ENCODE measurements at regions not wholly inside any gene's neighbourhood (a gene's known extent, or its start where the extent isn't known, plus 50 kb on each side); places are given as distances from the start of the nearest gene placed in this dataset.

DNA sequence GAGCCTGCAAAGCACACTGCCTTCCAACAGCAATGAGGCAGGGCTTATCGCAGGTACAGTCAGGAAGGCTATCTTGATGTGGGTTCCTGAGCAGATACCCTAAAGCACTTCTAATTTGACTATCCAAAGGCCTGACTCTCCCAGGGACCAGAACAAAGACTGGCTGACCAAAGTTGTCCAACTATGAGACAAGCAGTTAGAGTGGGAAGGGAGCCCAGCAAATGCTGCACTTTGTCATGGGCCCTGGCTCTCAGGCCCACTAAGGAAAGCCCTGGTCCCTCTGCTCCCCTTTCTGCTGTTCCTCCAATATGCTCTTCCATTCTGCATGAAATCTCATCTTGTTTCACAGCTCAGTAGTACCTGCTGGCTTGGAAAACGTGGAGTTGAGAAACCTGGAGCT is 391.0 kb downstream of the RAB28 start:
- POLR2A ChIA-PET = no interaction called here
- Histone ChIP-seq H3K9me3 (ENCODE audit: control insufficient read depth, insufficient read depth, low read depth, low read length) (no peaks in the 10 kb centered on the region), H3K27ac (ENCODE audit: extremely low read depth, low read depth, low read length) (no peak overlapping the region), H3K4me3 (ENCODE audit: low read depth, low read length) (no peak overlapping the region), H3K4me1 (ENCODE audit: control insufficient read depth, insufficient read depth, low read length) (no peaks in the 10 kb centered on the region), H3K36me3 (ENCODE audit: control insufficient read depth in 2 of 2, insufficient read depth in 1 of 2, low read length in 2 of 2) (no peaks in the 10 kb centered on the region)
- TF ChIP-seq MYNN (tag by site-specific recombination; IDR thresholded peaks at IDR 0.05; ENCODE audit: borderline replicate concordance) = no peak
- CTCF ChIA-PET = no interaction called here

DNA sequence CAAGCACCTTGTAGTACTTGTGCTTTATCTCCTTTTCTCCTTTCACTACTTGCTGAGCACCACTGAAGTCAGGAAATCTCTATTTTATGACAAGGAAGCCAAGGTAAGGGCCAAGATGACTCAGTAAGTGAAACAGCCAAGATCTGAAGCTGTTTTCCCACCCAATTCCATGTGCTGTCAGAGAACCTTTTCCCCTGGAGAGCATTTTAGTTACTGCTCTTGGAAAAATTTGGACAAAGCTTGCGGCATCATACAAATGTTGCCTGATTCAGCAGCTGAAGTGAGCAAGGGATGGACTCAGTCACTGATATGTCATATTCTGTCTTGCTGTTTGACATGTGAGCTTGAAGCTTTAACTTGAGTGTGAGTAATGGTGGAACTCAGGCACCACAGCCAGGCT is 391.4 kb downstream of the RAB28 start:
- Histone ChIP-seq H3K27ac (ENCODE audit: extremely low read depth, low read depth, low read length) (no peak overlapping the region), H3K36me3 (ENCODE audit: control insufficient read depth in 2 of 2, insufficient read depth in 1 of 2, low read length in 2 of 2) (no peaks in the 10 kb centered on the region), H3K9me3 (ENCODE audit: control insufficient read depth, insufficient read depth, low read depth, low read length) (no peaks in the 10 kb centered on the region), H3K4me1 (ENCODE audit: control insufficient read depth, insufficient read depth, low read length) (no peaks in the 10 kb centered on the region), H3K4me3 (ENCODE audit: low read depth, low read length) (no peak overlapping the region)
- no peak for TF ChIP-seq ZNF621 (tag by site-specific recombination; IDR thresholded peaks at IDR 0.05)
- TF ChIP-seq PRDM1 (tag by site-specific recombination; IDR thresholded peaks at IDR 0.05) = no peak
- no peak for TF ChIP-seq ZBTB1 (tag by site-specific recombination; IDR thresholded peaks at IDR 0.05)
- TF ChIP-seq, protein P1, sequence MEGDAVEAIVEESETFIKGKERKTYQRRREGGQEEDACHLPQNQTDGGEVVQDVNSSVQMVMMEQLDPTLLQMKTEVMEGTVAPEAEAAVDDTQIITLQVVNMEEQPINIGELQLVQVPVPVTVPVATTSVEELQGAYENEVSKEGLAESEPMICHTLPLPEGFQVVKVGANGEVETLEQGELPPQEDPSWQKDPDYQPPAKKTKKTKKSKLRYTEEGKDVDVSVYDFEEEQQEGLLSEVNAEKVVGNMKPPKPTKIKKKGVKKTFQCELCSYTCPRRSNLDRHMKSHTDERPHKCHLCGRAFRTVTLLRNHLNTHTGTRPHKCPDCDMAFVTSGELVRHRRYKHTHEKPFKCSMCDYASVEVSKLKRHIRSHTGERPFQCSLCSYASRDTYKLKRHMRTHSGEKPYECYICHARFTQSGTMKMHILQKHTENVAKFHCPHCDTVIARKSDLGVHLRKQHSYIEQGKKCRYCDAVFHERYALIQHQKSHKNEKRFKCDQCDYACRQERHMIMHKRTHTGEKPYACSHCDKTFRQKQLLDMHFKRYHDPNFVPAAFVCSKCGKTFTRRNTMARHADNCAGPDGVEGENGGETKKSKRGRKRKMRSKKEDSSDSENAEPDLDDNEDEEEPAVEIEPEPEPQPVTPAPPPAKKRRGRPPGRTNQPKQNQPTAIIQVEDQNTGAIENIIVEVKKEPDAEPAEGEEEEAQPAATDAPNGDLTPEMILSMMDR (tag by site-specific recombination; IDR thresholded peaks at IDR 0.05) = no peak
- TF ChIP-seq ZNF19 (tag by site-specific recombination; IDR thresholded peaks at IDR 0.05; ENCODE audit: low read depth) = no peak
- no peak for TF ChIP-seq ZNF350 (tag by site-specific recombination; IDR thresholded peaks at IDR 0.05)
- TF ChIP-seq ZNF510 (tag by site-specific recombination; IDR thresholded peaks at IDR 0.05; ENCODE audit: insufficient replicate concordance) = no peak
- TF ChIP-seq ZNF549 (tag by site-specific recombination; IDR thresholded peaks at IDR 0.05) = no peak
- TF ChIP-seq, protein P2, sequence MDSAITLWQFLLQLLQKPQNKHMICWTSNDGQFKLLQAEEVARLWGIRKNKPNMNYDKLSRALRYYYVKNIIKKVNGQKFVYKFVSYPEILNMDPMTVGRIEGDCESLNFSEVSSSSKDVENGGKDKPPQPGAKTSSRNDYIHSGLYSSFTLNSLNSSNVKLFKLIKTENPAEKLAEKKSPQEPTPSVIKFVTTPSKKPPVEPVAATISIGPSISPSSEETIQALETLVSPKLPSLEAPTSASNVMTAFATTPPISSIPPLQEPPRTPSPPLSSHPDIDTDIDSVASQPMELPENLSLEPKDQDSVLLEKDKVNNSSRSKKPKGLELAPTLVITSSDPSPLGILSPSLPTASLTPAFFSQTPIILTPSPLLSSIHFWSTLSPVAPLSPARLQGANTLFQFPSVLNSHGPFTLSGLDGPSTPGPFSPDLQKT (IDR thresholded peaks at IDR 0.05; ENCODE audit: borderline replicate concordance, low read depth, low read length) = no peak
- TF ChIP-seq ZNF24 (tag by site-specific recombination; IDR thresholded peaks at IDR 0.05) = no peak
- no peak for TF ChIP-seq GFI1B (tag by site-specific recombination; IDR thresholded peaks at IDR 0.05)
- TF ChIP-seq ZNF214 (tag by site-specific recombination; IDR thresholded peaks at IDR 0.05; ENCODE audit: borderline replicate concordance) = no peak
- TF ChIP-seq, protein P3, sequence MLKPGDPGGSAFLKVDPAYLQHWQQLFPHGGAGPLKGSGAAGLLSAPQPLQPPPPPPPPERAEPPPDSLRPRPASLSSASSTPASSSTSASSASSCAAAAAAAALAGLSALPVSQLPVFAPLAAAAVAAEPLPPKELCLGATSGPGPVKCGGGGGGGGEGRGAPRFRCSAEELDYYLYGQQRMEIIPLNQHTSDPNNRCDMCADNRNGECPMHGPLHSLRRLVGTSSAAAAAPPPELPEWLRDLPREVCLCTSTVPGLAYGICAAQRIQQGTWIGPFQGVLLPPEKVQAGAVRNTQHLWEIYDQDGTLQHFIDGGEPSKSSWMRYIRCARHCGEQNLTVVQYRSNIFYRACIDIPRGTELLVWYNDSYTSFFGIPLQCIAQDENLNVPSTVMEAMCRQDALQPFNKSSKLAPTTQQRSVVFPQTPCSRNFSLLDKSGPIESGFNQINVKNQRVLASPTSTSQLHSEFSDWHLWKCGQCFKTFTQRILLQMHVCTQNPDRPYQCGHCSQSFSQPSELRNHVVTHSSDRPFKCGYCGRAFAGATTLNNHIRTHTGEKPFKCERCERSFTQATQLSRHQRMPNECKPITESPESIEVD (tag by site-specific recombination; IDR thresholded peaks at IDR 0.05) = no peak
- no peak for TF ChIP-seq ZNF311 (tag by site-specific recombination; IDR thresholded peaks at IDR 0.05; ENCODE audit: borderline replicate concordance)
- no peak for TF ChIP-seq ZNF248 (tag by site-specific recombination; IDR thresholded peaks at IDR 0.05)
- no peak for TF ChIP-seq ZNF701 (tag by site-specific recombination; IDR thresholded peaks at IDR 0.05)
- no peak for TF ChIP-seq ZNF747 (tag by site-specific recombination; IDR thresholded peaks at IDR 0.05)
- no peak for TF ChIP-seq ZFHX2 (tag by site-specific recombination; conservative IDR thresholded peaks at IDR 0.05)
- no peak for TF ChIP-seq ZNF324 (tag by site-specific recombination; IDR thresholded peaks at IDR 0.05)
- POLR2A ChIA-PET = no interaction called here
- CTCF ChIA-PET = no interaction called here

DNA sequence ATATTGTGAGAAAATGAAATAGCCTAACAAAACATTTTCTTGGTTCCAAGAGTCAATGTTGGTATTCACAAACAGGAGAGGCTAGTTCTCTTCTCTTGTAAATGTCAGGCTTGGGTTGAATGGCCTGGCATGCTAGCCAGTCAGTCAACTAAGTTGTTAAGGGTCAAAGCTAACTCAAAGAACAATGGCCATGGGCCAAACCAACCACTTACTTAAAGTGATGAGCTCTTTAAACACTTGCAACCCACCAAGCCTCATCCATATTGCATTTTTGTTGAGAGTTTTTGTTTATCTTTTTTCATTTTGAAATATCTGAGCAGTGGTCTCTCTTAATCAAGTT is 394.5 kb downstream of the RAB28 start:
- ChIA-PET POLR2A (no interaction called here), CTCF (no interaction called here)
- no peaks in the 10 kb centered on the region for H3K9me3 ChIP-seq (ENCODE audit: control insufficient read depth, insufficient read depth, low read depth, low read length)
- H3K27ac ChIP-seq (ENCODE audit: extremely low read depth, low read depth, low read length) = no peak overlapping the region
- TF ChIP-seq MYNN (tag by site-specific recombination; IDR thresholded peaks at IDR 0.05; ENCODE audit: borderline replicate concordance) = no peak
- no peak for TF ChIP-seq ZNF394 (tag by site-specific recombination; IDR thresholded peaks at IDR 0.05; ENCODE audit: borderline replicate concordance)
- TF ChIP-seq ZNF48 (tag by site-specific recombination; IDR thresholded peaks at IDR 0.05) = no peak
- TF ChIP-seq ZNF830 (tag by site-specific recombination; IDR thresholded peaks at IDR 0.05; ENCODE audit: low read depth) = no peak
- no peak for TF ChIP-seq ZNF560 (tag by site-specific recombination; IDR thresholded peaks at IDR 0.05; ENCODE audit: borderline replicate concordance)
- no peak overlapping the region for H3K4me3 ChIP-seq (ENCODE audit: low read depth, low read length)
- H3K36me3 ChIP-seq (ENCODE audit: control insufficient read depth in 2 of 2, insufficient read depth in 1 of 2, low read length in 2 of 2) = no peaks in the 10 kb centered on the region
- H3K4me1 ChIP-seq (ENCODE audit: control insufficient read depth, insufficient read depth, low read length) = no peaks in the 10 kb centered on the region
